ENCODE measurements at regions not wholly inside any gene's neighbourhood (a gene's known extent, or its start where the extent isn't known, plus 50 kb on each side); places are given as distances from the start of the nearest gene placed in this dataset.
A peak's percentile ranks its signal among the peaks of the same experiment; 100 is the strongest.
"Not testable (repeated sequence)": the region's sequence is repeated elsewhere in the genome, so short reads cannot be mapped to it uniquely, and the experiment has no call there.

DNA sequence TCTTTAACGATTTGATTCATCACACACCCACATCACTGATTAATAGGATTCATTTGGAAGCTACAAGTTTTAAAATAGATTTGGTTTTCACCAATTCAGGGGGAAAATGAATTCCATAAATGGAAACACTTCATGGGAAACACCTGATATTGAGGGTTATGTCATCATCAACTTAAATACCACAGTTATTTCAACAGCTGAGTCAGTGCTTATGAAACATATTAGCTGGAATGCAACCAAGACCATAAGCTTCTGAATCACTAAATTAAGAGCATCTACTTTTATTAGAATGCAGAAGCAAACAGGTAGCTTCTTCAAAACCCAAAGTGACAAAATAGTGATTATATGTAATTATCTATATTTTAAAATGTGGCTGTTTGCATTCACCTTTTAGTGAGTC, 207.8 kb upstream of the DCAF8L1 start:
- DNase-seq (ENCODE audit: low spot score) = peak; percentile 82

DNA sequence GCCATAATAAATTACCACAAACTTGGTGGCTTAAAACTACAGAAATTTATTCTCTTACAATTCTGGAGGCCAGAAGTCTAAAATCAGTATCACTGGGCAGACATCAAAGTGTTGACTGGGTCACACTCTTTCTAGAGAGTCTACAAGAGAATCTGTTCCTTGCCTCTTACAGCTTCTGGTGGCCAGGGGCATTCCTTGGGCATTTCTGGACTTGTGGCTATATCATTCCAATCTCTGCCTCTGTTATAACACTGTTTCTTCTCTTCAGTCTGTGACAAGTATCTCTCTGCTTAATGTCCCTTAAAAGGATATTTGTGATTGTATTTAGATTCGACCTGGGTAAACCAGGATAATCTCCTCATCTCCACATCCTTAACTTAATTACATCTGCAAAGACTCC, 207.3 kb upstream of the DCAF8L1 start:
- no peak for DNase-seq (ENCODE audit: low spot score)

DNA sequence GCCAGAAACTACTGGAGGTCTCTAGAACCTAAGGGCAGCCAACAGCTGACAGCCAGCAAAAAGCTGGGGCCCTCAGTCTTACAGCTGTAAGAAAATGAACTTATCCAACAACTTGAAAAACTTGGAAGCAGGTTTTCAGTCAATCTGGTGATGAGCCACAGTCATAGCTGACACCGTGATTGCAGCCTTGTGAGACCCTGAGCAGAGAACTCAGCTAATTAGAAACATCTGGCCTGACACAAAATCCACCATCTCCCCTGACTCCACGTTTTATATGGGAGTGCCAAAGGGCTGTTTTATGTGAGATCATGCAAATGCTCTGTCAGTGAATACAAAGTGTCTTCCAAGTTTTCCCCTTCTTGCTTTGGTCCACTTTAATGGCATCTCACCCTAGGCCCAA, 198.8 kb upstream of the DCAF8L1 start:
- no peak for DNase-seq (ENCODE audit: low spot score)

DNA sequence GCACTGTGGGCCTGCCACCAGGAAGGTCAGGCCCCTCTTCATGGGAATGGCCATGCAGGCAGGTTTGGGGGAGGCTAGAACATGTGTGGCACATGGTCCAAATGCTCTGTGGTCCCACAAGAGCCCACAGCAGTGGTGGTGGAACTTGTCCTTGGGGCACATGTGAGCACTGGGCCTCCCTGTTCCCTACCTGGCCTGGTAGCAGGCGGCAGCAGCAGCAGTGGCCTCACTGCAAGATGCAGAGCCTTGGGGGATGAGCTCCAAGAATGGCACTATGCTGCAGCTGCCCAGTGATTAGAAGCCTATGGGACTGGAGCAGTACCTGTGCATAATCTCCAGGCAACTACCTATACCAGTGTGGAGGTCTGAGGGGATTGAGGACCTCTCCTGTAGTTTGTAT, 197.0 kb upstream of the DCAF8L1 start:
- no peak for DNase-seq (ENCODE audit: low spot score)

DNA sequence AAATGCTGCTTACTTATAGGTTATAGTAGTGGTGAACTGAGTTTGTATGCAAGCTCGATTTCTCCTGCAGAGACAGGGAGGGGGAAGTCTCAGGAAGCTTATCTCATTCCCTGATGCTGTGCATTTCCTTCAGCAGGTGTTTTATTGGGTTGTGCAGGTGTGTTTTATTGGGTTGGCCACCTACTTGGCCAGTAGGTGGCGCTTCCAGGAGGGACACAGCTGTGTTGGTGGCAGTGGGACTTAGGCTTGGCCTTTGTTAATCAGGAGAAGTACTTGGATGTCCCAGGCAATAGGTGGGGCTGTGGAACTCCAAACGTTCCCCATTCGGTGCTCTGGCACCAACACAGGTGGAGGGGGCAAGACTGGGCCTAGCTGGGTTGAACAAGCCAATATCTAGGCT, 196.0 kb upstream of the DCAF8L1 start:
- DNase-seq (ENCODE audit: low spot score) = no peak

DNA sequence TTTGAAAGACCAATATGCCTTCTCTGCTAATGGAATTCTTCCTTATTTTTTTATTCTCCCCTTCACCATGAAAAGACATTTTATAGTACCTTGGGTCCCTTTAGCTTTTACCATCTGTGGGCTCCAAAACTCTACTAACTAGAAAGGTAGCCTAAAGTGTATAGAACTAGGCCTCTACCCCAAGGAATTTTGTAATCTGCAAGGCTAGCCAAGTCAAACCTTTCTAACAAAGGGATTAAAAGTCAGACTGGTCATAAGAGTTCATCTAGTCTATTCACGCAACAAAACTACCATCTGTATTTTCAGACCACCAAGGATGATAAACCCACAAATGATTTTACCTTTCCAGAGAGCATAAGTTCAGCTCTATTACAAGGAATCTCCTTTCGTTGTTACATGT, 189.5 kb upstream of the DCAF8L1 start:
- no peak for DNase-seq (ENCODE audit: low spot score)

DNA sequence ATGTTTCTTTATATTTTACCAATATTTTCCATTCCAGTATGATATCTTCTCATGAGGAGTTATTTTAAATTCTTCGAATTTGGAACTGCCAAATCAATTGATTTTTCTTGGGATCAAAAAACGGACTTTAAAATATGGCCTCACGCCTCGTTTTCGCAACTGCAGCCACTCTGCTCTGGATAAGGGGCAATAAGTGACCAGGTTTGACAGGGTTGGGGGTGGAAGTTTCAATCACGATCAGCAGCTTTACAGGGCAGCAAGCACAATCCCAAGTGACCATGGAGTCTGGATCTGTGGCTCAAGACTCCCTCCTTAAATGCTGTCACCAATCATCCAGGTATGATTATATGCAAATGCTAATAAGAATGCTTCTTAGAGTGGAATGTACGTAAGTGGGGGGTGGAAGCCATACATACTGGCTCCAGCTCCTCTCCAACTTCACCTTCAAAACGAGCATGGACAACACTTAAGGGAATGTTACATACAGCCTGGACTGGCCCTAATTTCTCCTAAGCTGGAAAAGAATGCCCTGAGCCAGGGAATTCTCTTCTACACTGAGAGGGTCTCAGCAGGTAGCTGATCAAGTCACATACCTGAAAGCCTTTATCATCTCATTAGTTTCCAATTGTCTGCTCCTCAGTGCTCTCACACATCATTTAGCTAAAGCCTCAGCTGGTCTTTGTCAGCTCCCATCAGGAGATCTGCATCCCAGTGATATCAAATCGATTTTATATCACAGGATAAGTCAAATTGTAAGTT, 176.9 kb upstream of the DCAF8L1 start:
- no peak for DNase-seq (ENCODE audit: low spot score)

DNA sequence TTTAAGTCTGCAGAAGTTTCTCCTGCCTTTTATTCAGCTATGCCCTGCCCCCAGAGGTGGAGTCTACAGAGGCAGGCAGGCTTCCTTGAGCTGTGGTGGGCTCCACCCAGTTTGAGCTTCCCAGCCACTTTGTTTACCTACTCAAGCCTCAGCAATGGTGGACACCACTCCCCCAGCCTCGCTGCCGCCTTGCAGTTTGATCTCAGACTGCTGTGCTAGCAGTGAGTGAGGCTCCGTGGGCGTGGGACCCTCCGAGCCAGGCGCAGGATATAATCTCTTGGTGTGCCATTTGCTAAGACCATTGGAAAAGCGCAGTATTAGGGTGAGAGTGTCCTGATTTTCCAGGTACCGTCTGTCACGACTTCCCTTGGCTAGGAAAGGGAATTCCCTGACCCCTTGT, 171.0 kb upstream of the DCAF8L1 start:
- DNase-seq (ENCODE audit: low spot score) = not testable (repeated sequence)

DNA sequence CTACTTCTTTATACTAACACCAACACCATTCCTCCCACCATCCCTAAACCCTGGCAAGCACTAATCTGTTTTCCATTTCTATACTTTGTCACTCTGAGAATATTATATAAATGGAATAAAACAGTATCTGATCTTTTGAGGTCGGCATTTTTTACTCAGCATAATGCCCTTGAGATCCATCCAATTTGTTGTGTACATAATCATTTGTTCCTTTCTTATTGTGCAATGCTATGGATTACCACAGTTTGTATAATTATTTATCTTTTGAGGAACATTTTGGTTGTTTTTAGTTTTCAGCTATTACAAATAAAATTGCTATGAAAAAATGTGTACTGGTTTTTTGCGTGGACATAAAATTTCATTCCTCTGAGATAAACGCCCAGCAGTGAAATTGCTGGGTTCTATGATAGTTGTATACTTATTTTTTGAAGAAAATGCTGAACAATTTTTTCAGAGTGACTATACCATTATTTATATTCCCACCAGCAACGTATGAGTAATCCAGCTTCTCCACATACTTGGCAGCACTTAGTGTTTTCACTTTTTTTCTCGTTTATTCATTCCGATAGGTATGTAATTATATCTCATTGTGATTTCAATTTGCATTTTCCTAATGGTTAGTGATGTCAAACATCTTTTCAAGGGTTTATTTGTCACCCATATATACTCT, 154.3 kb upstream of the DCAF8L1 start:
- no peak for DNase-seq (ENCODE audit: low spot score)

DNA sequence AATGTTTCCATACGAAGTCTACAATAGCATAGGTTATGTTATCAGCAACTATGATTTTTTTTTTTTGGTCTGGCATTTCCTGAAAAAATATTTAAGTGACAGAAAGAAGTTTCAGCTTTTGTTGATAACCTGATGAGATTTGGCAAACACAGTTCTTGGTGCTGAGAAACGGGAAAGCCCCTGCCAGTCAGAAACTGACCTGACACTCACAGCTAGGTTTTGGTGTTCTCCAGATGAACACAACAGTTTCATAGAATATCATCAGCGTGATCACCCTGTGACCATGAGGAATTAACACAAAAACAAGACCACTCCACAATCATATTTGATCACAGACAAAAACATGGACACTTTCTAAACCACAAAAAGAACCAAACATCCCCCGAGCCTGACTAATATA, 152.5 kb upstream of the DCAF8L1 start:
- no peak for DNase-seq (ENCODE audit: low spot score)

DNA sequence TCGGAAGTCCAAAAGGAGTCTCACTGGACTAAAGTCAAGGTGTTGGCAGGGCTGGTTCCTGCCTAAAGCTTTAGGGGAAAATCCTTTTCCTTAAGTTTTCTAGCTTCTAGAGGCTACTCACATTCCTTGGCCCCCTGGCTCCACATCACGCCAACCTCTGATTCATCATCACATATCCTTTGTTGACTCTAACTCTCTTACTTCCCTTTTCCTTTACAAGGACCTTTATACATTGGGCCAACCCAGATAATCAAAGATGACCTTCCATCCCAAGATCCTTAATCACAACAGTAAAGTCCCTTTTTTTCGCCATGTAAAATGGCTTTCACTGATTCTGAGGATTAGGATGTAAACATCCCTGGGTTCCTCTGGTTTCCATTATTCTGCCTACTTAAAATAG, 146.4 kb upstream of the DCAF8L1 start:
- DNase-seq (ENCODE audit: low spot score) = no peak

DNA sequence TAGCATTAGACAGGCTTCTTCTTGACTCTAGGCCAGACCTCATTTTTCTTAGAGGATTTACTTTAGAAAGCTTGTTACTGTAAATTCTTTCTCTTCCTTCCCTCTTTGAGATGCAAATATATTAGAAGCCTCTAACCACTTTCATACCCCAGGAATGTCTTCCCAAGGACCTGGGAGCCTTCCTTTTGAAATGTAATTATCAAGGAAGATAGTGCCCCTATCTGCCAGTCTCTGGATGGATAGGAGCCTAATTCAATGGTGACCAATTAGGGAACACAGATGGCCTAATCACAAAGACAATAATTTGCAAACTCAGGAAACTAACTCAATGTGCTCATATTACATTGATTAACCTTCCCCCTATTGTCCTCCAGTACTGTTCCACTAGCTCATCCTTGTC, 145.6 kb upstream of the DCAF8L1 start:
- DNase-seq (ENCODE audit: low spot score) = no peak

DNA sequence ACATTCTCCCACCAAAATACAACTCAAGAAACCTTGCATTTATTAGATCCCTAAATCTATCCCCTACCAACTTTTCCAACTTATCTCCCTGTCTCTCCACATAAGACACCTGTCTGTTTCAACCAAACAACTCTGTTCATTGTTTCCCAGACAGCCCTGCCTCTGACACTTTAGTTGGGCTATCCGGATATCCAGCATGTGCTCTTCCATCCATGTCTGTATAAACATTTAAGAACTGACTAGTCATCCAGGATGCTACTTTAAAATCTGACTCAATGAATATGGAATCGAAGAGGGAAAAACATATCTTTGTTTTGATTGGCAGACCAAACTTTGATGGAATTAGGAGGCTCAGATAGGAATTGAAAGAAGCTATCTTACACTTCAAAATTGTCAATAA, 143.2 kb upstream of the DCAF8L1 start:
- DNase-seq (ENCODE audit: low spot score) = no peak

DNA sequence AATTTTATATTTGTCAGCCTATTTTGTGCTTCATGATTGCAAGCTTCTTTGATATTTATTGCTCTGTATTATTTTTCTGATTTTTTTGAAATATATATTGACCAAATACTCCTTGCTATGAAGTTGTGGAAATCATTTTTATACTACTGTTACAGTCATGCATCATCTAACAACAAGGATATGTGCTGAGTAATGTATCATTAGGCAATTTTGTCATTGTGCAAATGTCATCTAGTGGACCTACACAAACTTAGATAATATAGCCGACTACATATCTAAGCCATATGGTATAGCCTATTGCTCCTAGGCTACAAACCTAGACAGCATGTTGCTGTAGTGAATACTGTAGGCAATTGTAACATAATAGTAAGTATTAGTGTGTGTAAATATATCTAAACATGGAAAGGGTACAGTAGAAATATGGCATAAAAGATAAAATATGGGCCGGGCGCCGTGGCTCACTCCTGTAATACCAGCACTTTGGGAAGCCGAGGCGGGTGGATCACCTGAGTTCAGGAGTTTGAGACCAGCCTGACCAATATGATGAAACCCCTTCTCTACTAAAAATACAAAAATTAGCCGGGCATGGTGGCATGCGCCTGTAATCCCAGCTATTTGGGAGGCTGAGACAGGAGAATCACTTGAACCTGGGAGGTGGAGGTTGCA, 139.5 kb upstream of the DCAF8L1 start:
- not testable (repeated sequence) for DNase-seq (ENCODE audit: low spot score)

DNA sequence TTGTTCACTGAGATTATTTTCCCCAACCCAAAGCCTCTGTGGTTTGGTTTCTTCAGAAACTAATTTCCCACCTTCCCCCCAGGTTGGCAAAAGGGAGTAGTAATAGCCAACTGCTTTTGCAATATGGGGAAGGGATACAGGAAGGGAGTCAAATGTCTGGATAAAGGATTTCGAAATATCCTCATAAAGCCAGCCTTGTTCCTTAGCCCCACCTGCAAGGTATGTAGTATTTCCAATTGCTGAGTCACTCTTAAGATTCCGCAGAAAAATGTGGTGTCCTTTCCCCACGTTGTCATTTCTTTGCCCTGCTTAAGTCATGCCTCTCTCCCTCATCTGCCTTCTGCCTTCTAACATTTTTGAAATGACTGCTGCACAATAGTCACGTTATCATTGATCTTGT, 138.8 kb upstream of the DCAF8L1 start:
- no peak for DNase-seq (ENCODE audit: low spot score)

DNA sequence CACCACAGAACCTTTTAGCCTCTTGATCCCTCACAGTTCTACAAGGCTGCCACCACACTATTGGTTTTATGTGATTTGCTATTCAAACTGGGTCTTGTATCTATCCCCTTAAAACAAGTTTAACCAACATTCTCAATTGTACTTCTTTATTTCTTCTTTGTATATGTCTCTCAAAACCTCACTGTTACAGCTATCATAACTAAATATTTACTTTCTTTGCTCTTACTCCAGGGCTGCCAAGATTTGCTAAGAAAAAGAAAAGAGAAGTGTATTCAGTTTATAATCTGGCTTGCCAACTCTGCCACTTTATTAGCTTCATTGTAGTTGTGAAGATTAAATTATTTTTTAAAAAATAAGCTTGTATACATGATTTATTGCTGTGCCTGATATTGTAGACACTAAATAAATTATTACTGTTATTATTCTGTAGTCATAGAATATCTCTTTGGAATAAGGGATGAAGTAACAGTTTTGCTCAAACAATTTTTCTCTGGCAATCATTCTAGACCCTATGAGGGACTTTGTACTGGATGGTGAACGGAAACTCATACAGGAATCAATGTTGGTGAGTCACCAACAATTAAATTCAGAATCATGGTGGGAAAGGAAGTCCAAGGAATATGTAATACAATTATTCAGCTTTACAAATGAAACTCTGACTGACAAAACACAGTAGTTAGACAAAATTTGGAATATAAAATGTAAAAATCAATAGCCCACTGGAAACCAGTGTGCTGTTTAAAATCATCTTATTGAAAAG, 127.1 kb upstream of the DCAF8L1 start:
- no peak for DNase-seq (ENCODE audit: low spot score)

DNA sequence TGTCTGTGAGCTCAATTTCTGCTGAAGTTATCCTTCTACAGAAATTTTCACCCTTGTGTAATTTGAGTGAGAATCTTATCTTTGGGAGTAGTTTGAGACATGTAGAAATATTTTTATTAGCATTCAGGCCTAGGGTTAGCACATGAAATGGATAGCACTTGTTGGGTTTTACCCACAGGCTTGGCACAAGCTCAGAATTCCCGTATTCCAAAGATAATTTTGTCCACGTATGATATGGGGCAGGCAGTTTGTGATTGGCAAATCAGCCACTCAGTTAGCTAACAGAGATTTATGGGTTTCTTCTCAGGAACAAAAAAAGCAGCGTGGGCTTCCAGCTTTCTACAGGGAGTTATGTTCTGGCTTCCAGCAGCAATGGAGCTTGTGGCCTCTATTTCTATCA, 117.9 kb upstream of the DCAF8L1 start:
- no peak for DNase-seq (ENCODE audit: low spot score)

DNA sequence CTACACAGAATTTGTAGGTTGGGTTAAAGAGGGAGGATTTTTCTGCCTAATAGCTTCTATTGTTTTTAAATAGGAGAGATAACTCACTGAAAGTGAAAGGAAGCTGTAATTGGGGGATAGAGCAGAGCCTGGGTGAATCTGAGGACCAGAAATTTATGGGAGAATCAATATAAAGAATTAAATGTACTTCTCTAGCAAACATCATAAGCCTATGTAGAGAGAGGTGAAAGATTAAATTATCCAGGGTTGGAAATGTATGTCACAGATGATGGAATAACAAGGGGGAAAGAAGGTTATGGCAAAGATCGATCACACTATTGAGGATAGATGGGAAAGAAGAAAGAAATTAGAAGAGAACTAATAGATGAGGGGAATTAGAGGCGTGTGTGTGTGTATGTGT, 104.4 kb upstream of the DCAF8L1 start:
- DNase-seq (ENCODE audit: low spot score) = no peak

DNA sequence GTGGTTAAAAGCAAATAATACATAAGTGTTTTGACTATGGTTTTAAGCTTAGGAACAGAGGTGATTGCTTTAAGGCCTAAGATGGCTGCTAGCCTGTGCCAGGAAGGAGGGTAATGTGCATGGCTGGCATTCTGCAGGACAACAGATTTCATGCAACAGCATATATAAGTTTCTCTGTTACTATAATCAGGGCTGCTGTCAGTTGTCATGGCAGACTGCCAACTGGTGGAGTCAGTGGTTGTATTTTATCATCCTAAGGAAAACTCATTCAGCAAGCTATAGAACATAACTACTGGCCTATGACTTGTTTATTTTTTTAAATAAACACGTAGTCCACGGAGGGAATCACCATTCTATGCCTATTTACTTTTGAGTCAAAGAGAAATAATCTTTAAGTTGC, 77.7 kb upstream of the DCAF8L1 start:
- DNase-seq (ENCODE audit: low spot score) = no peak

DNA sequence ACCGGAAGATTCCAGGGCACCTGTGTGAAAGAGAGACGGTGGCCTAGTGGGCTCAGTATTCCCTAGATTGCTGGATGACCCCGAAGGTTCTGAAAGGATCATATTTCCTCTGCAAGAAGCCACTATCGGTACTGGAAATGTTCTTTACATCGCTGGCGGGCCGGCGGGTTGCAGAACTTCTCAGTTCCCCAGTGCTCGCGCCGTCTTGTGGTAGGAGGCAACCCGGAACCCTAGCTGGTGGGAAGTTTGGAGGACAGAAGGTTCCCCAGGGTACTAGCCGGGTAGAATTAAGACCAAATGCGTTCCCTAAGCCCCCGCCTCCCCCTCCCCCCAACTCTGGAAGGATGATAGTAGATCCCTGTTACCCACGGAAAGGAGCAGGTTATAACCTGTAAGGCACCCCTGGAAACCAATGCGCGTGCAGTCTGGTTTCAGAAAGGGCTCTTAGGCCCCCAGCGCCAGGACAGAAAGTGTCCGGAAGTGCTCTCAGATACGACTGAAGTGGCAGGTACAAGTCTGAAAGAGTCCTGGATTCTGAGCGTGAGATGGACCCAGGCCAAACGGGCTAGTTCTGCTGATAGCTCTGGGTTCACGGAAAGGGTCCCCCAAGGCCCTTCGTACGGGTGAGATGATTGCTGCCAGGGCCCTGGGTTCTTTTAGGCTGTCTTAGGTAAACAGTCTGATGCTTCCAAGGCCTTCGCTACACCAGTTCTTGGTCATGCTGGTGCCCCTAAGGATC, 61.7 kb upstream of the DCAF8L1 start:
- no peak for DNase-seq (ENCODE audit: low spot score)

DNA sequence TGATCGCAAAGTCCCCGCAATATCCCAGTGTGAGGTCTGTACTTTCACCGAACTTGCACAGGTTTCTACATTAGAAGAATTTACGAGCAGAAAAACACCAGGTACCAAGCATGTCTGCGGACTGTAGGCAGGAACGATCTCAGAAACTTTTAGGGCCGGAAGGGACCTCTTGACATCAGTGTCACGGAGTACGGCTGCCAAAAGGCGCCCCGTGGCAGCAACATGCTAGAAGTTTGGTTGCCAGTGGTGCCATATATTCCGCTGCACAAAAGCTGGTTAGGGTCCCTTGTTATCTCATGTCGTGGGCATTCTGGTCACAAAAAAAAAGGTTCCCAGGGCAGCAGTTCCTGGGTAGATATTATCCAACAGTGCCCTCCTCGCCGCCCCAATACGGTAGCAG, 61.0 kb upstream of the DCAF8L1 start:
- no peak for DNase-seq (ENCODE audit: low spot score)

DNA sequence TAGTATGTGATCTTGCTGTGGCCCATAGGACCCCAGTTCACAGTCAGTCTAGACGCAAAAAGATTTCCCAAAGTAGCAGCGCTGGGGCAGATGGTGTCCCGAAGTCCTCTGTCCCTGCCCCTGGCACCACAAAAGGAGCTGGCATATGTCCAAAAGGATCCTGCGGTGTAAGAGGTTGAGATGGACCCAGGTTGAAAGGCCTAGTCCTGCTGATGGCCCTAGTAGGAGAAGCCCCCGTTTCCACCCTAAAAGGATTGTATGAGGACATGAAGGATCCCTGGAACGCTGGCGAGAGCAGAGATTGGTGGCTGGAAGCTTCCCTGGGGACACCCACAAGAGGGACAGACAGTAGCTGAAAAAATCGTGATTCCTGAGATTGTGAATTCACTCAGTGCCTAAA, 58.0 kb upstream of the DCAF8L1 start:
- DNase-seq (ENCODE audit: low spot score) = no peak

All from RKO (cell line).